ENCODE measurements at regions not wholly inside any gene's neighbourhood (a gene's known extent, or its start where the extent isn't known, plus 50 kb on each side); places are given as distances from the start of the nearest gene placed in this dataset.

DNA sequence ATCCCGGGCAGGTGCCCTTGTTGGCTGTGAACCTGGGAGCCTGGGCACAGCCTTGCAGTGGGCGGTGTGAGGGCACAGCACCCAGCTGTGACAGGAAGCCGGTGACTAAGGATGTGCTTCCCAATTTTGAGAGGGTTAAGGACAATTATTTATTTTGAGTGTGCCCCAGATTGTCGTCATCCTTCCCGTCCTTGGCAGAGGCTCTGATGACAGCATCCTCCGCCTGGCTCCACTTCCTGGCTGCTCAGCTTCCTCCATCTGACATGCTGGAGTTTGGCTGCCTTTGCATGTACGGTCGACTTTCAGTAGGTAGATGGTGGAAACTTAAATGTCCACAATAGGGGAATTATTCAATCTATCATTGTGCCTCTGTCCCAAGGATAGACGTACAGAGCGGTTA is 282.4 kb upstream of the EEF2KMT start:
- no peak for TF ChIP-seq POLR2A (IDR thresholded peaks at IDR 0.05)
- TF ChIP-seq, protein P1, sequence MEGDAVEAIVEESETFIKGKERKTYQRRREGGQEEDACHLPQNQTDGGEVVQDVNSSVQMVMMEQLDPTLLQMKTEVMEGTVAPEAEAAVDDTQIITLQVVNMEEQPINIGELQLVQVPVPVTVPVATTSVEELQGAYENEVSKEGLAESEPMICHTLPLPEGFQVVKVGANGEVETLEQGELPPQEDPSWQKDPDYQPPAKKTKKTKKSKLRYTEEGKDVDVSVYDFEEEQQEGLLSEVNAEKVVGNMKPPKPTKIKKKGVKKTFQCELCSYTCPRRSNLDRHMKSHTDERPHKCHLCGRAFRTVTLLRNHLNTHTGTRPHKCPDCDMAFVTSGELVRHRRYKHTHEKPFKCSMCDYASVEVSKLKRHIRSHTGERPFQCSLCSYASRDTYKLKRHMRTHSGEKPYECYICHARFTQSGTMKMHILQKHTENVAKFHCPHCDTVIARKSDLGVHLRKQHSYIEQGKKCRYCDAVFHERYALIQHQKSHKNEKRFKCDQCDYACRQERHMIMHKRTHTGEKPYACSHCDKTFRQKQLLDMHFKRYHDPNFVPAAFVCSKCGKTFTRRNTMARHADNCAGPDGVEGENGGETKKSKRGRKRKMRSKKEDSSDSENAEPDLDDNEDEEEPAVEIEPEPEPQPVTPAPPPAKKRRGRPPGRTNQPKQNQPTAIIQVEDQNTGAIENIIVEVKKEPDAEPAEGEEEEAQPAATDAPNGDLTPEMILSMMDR (IDR thresholded peaks at IDR 0.05): no peak
- no peak for TF ChIP-seq POLR2AphosphoS5 (IDR thresholded peaks at IDR 0.05)
- H3K27me3 ChIP-seq: peaks cover 0 to 4% of the 10 kb centered on the region in 2 donors
- H3K4me1 ChIP-seq: no peaks in the 10 kb centered on the region
- H3K9me3 ChIP-seq: no peaks in the 10 kb centered on the region
- H3K36me3 ChIP-seq: no peaks in the 10 kb centered on the region
- no peak for DNase-seq (ENCODE audit: low spot score in 2 of 2)
- no peak overlapping the region for H3K27ac ChIP-seq
- H3K4me3 ChIP-seq: no peak overlapping the region
- intact Hi-C loops (cut with DNase I; ENCODE audit: low total_unique reads): no loop called here

DNA sequence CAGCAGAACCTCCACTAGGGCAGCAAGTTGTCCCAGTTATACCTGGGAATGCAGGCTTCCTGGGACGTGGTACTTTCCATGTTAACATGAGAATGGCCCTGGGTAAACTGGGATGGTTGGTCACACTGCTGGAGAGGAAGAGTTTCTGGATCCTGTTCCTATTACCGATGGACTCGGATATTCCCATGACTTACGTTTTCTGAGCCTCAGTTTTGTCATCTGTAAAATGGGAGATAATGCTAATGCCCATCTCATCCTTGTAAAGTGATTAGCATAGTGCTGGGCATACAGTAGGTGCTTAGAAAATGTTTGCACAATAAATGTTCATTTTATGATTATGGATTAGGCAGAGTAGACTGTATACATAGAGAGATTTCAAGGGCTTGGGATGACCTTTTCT is 280.9 kb upstream of the EEF2KMT start:
- H3K27ac ChIP-seq: no peak overlapping the region
- intact Hi-C loops (cut with DNase I; ENCODE audit: low total_unique reads): no loop called here
- no peaks in the 10 kb centered on the region for H3K36me3 ChIP-seq
- no peak for DNase-seq (ENCODE audit: low spot score in 2 of 2)
- peaks cover 0 to 4% of the 10 kb centered on the region in 2 donors for H3K27me3 ChIP-seq
- no peaks in the 10 kb centered on the region for H3K4me1 ChIP-seq
- no peaks in the 10 kb centered on the region for H3K9me3 ChIP-seq
- no peak for TF ChIP-seq POLR2AphosphoS5 (IDR thresholded peaks at IDR 0.05)
- no peak for TF ChIP-seq POLR2A (IDR thresholded peaks at IDR 0.05)
- TF ChIP-seq, protein P1 (IDR thresholded peaks at IDR 0.05): no peak
- no peak overlapping the region for H3K4me3 ChIP-seq

DNA sequence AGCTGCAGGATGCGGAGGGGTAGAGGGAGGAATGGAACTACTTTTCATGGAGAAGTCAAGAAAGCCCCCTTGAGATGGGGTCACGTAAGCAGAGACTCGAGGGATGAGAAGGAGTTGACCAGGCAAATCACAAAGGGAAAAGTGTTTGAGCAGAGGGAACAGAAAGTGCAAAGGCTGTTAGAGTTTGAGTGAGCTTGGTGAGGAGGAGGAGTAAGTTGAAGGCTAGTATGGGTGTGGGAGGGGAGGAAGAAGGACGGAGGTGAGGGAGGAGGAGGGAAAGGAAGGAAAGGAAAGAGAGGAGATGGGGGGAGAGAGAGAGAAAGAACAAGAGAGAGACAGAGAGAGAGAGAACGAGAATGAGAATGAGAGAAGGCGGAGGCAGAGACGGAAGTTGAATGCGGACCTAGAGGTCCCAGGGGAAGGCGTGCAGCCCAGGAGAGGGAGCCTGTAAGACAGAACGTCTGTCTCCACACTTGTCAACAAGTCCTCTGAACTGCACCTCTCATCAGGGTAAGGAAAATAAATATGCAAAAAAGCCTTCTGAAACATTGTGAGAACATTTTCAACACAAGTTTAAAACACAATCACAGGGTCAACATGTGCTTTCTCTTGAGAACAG is 279.8 kb upstream of the EEF2KMT start:
- intact Hi-C loops (cut with DNase I; ENCODE audit: low total_unique reads): no loop called here
- TF ChIP-seq POLR2A (IDR thresholded peaks at IDR 0.05): no peak
- TF ChIP-seq, protein P1 (IDR thresholded peaks at IDR 0.05): no peak

DNA sequence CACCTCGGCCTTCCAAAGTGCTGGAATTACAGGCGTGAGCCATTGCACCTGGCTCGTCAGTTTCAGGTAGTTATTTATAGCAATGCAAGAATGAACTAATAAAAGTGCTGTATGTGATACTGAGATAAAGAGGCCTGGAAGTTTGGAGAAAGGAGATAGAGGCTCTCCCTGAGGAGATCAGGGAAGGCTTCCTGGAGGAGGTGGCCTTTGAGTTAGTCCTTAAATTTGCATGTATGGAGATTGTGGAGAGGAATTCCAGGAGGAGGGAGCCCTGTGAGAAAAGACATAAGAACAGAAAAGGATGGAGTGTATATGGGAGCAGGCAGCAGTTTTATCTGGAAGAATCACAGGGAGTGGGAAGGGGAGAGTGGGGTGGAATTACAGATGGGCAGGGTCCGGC is 276.6 kb upstream of the EEF2KMT start:
- no peak for DNase-seq (ENCODE audit: low spot score in 2 of 2)
- TF ChIP-seq POLR2A (IDR thresholded peaks at IDR 0.05) (no peak), POLR2AphosphoS5 (IDR thresholded peaks at IDR 0.05) (no peak)
- TF ChIP-seq, protein P1 (IDR thresholded peaks at IDR 0.05): no peak

More for the DNA sequence above, 279.8 kb upstream of the EEF2KMT start:
- Histone ChIP-seq H3K36me3 (no peaks in the 10 kb centered on the region), H3K9me3 (no peaks in the 10 kb centered on the region), H3K27me3 (peaks cover 0 to 5% of the 10 kb centered on the region in 2 donors), H3K4me1 (no peaks in the 10 kb centered on the region), H3K27ac (no peak overlapping the region), H3K4me3 (no peak overlapping the region)
- no peak for DNase-seq (ENCODE audit: low spot score in 2 of 2)

DNA sequence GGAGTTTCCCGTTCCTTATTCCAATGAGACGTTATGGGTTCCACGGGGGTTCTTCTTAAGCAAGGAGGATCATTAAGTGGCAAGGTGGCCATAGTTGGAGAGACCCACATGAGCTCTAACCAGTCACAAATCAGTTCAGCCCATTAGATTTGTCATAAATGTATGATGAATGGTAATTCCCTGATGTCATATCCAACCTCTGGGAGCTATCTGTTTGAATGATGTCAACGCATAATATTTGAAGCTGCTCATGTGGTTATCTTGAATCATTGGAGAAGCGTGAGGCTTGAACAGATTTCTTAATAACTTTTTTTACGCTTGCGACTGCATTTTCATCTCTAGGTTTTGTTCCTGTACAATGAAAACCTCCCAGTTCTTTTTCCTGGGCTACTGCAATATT is 270.4 kb upstream of the EEF2KMT start:
- H3K27ac ChIP-seq: no peak overlapping the region
- no peaks in the 10 kb centered on the region for H3K9me3 ChIP-seq
- H3K4me3 ChIP-seq: no peak overlapping the region
- H3K4me1 ChIP-seq: no peaks in the 10 kb centered on the region
- no peaks in the 10 kb centered on the region for H3K36me3 ChIP-seq
- DNase-seq (ENCODE audit: low spot score in 2 of 2): no peak
- H3K27me3 ChIP-seq: peaks cover 0 to 3% of the 10 kb centered on the region in 2 donors
- intact Hi-C loops (cut with DNase I; ENCODE audit: low total_unique reads): no loop called here
- TF ChIP-seq POLR2A (IDR thresholded peaks at IDR 0.05) (no peak), POLR2AphosphoS5 (IDR thresholded peaks at IDR 0.05) (no peak)
- TF ChIP-seq, protein P1 (IDR thresholded peaks at IDR 0.05): no peak

More for the DNA sequence above, 276.6 kb upstream of the EEF2KMT start:
- H3K9me3 ChIP-seq: no peaks in the 10 kb centered on the region
- no peaks in the 10 kb centered on the region for H3K4me1 ChIP-seq
- H3K27me3 ChIP-seq: peaks cover 0 to 6% of the 10 kb centered on the region in 2 donors
- H3K36me3 ChIP-seq: no peaks in the 10 kb centered on the region
- intact Hi-C loops (cut with DNase I; ENCODE audit: low total_unique reads): no loop called here
- no peak overlapping the region for H3K27ac ChIP-seq
- H3K4me3 ChIP-seq: no peak overlapping the region

All from breast epithelium (tissue), 4 donors.